Activated CD4-positive, alpha-beta T cell treated with anti-CD3 and anti-CD28 coated beads for 24 hours (primary cell): ENCODE measurements at regions not wholly inside any gene's neighbourhood (a gene's known extent, or its start where the extent isn't known, plus 50 kb on each side); places are given as distances from the start of the nearest gene placed in this dataset.
"Not testable (repeated sequence)": the region's sequence is repeated elsewhere in the genome, so short reads cannot be mapped to it uniquely, and the experiment has no call there.

Experiments
- DNase-seq, 2 donors: peaks; one replicate each; pipeline ENCODE4 v3.0.0-alpha.2; 2020; ENCODE audit warnings: low read depth in 2 of 2

DNA sequence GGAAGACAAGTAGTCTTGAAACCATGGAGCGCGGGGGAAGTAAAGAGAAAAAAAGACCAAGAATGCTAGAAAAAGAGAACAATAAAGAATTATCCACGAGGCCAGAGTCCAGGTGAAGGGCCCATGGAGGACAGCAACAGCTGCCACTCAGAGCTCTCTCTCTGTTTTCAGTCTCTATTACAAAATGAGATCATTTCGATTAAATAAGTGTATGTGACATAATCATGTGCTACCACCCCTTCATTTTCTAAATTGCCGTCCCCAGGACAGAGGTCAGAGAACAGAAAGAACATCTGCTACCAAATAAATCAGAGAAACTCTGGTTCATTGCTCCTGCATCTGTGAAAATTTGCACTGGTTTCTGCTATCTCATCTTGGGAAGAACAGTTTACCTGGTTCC is 838.7 kb downstream of the RNF144A start:
- DNase-seq: no peak

DNA sequence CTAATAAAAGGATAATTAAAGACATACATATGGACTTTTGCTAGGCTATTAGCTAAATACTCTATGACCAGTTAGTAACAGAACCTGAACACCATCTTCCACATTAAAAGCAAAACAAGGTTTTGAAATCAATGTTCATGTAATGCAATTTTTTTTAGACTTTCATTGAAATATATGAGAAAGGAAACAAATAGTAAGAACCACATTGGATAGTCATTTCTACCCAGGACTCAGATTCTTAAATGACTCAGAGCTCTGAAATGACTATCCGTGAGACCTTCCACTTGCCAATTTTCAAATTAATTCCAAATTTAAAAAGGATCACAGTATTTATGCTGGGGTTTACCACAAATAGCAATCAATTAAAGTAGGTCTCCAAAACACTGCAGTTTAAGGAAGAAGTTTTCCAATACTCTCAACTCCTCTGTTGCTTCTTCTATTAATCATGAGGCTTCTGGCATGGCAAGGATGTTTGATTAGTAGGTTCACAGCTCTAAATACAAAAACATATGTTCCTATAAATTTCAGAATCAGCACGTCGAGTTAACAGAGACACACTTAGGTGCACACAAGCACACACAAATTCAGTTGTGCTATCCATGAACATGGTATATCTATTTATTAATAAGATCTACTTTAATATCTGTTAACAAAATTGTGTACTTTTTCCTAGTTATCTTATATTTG is 841.0 kb downstream of the RNF144A start:
- no peak for DNase-seq

DNA sequence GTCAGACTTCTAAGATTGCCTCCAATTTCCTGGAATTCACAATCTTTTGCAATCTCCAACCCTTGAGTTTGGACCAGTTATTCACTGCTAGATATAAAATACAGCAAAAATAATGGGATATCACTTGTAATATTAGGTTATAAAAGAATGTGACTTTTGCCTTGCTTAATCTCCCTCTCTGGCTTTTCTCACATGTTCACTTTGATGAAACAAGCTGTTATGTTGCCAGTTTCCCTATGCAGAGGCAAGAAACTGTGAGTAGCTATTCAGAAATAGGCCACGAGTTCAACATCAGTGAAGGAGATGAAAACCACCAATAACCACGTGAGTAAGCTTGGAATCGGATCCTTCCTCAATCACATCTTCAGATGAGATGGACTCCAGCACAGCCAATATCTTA is 842.7 kb downstream of the RNF144A start:
- DNase-seq: no peak

DNA sequence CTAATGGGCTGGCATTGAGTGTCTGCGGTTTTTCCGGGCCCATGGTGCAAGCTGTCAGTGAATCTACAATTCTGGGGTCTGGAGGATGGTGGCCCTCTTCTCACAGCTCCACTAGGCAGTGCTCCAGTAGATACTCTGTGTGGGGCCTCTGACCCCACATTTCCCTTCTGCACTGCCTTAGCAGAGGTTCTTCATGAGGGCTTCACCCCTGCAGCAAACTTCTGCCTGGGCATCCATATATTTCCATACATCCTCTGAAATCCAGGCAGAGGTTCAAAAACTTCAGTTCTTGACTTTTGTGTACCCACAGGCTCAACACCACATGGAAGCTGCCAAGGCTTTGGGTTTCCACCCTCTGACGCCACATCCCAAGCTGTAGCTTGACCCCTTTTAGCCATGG is 846.2 kb downstream of the RNF144A start:
- DNase-seq: not testable (repeated sequence)

DNA sequence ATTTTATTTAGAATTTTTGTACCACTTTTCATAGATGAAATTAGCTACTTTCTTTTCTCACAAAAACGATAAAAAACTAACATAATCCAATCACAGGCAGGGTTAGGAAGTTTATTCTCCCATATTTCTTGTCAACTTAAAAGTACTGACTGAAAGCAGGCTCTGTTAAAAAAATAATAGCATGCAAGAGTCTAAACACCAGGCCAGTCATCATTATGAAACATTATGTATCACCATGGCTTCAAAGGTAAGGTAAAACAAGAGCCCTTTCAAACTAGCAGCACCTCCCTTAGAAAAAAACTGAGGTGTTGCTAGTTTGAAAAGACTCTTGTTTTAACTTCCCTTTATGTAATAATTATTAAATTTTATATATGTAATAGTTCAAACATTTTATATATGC is 848.0 kb downstream of the RNF144A start:
- no peak for DNase-seq

DNA sequence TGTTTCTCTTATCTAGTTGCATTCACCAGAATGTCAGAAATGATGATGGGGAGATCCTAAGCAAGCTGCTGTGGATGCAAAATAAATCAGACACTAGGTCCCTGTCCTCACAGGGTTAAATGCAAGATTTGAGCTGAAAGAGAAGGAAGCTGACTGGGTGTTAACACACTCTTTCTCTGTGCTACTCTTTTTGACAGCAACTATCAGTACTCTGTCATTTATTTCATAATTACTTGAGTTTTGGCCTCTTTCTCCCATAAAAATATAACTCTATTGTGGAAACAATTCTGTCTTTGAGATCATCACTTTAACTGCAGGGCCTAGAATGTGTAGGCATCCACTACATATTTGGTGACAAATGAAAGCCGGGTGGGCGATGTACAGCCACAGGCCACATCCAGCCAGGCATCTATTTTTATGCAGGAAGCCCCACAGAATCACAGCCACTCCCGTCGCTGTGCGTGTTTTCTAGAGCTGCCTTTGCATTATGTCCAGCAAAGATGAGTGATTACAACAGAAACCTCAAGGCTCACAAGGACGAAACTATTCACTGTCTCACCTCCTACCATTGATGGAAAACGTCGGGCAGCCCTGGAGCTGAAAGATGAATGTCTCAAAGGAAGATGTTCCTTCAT is 849.0 kb downstream of the RNF144A start:
- DNase-seq: no peak

DNA sequence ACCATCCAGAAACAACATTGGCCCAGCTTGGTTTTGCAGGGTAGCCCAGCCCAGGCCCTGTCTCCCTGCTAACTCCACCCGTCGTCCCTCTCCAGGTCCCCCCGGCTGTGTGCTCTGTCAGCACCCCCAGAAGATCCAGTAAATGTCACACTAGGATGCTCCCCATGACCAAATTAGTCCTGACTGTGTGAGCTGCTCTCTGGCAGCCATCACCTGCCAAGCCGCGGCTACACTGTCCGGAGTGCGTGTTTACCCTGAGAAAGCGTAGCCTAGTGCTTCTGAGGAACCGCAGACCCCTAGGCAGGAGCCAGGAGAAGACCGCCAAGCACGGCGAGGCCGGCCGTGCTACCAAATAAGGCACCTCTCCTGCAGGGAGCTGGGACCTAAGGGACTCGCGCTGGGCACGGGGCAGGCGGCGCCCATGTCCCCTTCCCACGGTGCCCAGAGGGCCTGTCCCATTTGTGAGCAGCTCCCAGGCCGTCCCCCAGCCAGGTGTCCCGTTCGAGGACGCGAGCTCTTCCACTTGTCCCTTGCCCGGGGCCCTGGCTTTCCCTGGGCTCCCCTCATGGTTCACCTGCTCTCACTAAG is 849.9 kb downstream of the RNF144A start:
- DNase-seq: no peak

DNA sequence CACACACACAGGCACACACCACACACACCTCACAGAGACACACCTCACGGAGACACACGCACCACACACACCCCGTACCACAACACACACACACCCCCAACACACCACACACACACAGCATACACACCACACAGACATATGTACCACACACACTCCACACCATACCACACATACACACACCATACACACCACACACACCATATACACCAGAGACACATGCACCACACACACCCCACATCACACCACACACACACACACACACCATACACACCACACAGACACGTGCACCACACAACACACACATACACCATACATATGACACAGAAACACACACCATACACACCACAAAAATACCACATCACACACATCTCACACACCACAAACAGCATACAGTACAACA is 850.7 kb downstream of the RNF144A start:
- no peak for DNase-seq

DNA sequence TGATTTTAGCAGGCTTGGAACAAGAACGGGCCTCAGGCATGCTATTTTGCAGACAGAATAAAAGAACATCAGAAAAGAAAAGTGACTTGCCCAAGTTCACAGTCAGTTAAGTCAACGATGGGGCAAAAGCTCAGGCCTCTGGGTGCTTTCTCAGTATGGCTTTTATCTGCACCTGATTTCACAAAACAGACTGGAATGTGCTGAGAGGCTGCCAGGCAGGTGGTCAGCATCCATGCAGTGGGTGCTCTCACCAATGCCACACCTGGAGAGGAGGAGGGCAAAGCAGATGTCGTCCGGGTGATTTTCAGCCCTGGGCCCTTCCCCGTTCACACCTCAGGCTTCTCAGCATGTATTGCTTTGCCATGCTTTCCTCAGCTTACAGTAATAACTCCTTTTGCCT is 854.6 kb downstream of the RNF144A start:
- DNase-seq: no peak

DNA sequence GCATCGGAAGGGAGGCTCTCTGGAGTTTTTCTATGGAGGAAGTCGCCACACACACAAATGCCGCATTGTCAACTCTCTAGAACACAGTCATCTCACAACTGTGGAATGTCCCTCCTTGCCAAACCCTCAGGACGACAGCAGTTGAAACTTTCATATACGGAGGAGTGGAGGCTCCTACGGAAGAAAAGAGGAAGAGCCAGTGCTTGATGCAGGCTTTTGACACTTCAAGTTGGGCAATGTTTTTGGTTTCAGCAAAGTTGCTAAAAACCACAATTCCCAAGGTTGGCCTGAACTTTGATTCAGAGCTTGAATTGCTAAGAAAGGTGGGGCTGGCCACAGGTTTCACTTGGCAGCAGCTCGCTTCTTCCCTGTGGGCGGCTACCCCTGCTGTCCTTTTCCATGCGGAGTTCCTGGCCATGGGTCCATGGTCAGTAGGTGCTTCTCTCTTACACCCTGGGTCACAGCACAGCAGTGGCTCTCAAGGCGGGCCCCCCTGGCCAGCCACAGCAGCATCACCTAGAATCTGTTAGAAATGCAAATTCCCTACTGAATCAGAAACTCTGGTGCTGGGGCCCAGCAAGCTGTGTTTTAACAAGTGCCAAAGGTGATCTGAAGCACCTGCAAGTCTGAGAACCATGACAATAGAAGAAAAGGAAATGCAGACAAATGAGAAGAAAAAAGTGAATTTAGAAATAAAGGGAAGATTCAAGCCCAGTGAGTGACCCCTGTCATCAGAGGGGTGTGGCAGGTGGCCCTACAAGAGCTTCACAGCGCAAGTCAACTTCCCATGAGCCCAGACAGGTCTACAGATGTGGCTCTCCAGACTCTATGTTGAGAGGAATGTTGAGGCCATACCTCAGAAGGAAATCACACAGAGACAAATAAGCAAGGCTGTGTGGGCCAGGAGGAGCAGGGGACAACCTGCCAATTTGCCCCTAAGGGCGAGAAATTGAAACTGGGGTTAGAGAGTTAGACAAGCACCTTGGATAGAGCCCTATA is 856.4 kb downstream of the RNF144A start:
- peak; percentile 7 to 15 for DNase-seq

DNA sequence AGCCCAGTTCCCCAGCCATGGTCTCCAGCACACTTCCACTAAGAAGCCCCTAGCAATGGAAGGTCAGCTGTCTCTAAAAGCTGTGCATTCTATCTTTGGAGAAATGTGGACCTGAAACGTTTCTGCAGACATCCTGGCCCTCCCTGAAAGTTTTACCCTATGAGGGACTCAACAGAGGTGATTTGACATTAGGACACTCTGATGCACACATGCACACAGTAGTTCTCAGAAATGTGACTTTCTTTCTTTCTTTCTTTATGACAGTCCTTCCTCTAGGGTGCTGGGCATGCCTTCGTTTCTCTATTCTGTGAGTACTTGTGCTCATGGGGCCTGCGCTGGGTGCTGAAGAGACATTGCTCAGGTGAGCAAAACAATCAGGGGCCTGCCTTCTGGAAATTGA is 857.3 kb downstream of the RNF144A start:
- DNase-seq: no peak

DNA sequence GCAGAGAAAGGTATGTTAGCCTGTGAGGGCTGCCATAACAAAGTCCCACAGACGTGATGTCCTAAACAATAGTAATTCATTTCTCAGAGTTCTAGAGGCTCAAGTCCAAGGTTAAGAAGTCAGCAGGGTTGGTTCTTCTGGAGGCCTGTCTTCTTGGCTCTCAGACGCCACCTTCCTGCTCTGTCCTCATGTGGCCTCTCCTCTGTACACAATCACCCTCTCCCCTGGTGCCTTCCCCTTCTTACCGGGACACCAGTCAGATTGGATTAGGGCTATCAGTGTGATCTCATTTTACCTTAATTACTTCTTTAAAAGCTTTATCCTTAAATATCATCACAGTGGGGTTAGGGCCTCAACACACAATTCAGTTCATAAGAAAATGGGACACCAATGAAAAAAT is 860.5 kb downstream of the RNF144A start:
- DNase-seq: no peak

DNA sequence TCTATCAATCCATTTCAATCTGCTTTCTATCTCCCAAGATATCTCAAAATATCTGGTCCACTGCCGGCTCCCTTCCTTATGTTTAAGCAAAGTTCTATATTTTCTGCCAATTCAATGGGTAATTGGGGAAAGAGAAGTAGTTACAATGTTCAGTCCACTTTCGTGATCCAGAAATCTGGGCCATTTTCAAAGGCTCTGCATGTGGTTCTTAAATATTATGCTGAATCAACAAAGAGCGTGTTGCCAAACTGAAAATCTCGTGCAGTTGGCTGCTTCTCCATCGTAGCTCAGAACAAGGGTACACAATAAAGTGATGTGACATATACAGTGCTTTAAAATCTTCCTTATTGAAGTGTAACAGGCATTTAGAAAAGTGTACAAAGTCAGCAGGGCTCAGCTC is 863.1 kb downstream of the RNF144A start:
- DNase-seq: no peak

DNA sequence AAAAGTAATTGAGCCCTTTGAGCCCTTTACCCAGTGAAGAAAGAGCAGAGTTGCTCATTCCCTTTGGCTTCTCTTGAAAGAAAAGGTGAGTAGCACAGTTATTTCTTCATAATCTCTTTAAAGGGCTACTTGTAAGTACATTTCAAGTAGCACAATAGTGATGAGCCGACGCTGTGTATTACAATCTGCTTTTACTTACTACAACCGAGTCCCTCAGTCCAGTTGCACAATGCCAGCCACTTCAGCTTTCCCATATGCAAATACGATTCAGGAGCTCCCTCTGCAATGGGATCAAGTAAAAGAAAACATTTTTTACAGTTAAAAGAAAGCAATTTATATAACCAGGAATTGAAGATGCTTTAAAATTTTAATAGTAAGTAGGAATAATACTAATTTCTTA is 868.5 kb downstream of the RNF144A start:
- no peak for DNase-seq

DNA sequence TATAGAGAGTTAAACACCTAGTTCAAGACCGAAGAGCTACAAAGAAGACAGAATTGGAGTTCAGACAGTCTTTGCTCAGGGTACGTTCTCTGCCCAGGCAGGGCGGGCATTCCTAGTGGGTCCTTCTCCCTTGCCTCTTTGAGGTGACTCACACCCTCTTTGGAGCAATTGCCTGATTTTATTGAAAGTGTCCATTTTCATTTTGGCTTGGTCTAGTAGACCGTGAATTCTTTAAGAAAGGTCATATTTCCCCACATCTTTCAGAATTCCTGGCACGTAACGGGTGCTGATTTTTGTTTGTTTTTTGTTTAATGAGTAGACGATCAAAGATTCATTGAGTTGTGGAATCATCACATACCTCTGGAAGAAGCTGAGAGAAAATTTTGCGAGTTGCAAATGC is 871.5 kb downstream of the RNF144A start:
- no peak for DNase-seq

DNA sequence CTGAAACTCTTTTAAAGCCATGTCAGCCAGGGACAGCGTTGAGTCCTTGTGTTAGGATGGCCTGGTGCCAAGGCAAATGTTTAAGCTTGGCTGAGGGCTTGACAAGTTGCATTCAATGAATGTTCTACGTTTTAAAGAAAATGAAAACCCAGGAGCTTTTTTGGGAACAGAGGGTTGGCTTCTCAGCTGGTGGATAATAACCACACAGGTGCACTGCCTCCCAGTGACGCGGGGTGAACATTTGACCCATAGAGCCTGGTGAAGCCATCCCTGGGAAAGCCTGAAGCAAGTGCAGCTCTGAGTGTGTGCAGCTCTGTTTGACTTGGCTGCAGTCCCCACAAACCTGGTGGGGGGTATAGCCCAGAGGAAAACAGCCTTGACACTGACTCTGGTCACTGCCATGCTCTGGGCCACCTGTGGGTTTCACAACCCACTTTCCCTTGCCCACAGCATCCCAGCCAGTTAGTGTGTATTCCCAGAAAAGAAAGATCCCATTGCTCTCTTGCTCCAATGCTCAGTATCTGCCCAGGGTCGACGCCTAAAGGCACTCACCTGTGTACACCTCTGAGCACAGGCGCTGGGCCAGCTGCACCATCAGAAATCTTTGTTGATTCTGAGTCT is 874.9 kb downstream of the RNF144A start:
- no peak for DNase-seq

DNA sequence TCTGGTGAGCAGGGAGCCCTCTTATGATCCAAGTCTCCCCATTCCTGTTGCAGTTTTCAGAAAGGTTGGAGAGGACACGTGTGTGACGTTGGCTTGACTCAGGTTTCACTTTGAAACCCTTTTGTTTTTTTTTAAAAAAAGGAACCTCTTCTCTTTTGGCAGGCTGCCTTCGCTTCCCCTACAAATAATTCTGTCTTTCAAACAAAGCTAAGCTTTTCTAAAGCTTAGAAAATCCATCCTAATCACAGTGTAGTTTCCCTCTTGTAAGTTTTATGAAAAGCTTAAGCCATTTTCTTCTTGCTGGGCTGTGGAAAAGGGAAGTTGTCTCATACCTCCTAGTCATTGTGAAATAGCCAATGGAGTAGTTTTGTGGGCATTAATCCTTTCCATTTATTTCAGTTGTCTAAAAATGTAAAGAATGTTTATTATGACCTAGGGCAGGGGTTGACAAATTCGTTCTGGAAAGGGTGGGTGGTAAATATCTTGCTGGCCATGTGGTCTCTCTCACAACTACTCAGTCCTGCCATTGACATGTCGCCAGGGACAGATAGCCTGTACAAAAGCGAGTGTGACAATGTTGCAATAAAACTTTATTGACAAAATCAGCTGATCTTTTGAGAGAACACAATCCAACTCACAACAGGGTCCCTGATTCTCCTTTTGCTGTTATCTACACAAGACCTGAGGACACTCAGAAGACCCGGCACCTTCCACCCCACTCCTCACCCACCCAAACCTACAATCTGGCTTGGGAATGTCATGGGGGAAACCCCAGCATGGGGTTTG is 878.8 kb downstream of the RNF144A start:
- no peak for DNase-seq

DNA sequence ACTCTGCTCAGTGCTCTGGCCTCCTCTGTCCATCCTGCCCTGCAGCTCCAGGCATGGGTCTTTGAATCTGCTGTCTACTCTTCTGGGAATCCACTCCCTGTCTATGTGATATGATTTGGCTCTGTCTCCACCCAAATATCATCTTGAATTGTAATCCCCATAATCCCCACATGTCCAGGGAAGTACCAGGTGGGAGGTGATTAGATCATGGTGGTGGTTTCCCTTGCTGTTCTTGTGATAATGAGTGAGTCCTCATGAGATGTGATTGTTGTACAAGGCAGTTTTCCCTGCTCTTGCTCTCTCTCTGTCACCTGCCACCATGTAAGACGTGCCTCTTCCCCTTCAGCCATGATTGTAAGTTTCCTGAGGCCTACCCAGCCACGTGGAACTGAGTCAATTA is 881.8 kb upstream of the ID2 start:
- no peak for DNase-seq

DNA sequence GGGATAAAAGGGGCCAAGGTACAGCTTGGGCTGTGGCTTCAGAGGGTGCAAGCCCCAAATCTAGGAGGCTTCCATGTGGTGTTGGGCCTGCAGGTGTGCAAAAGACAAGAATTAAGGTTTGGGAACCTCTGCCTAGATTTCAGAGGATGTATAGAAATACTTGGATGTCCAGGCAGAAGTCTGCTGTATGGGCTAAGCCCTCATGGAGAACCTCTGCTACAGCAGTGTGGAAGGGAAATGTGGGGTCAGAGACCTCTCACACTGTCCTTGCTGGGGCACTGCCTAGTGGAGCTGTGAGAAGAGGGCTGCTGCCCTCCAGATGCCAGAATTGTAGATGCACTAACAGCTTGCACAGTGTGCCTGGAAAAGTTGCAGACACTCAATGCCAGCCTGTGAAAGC is 880.6 kb upstream of the ID2 start:
- no peak for DNase-seq

DNA sequence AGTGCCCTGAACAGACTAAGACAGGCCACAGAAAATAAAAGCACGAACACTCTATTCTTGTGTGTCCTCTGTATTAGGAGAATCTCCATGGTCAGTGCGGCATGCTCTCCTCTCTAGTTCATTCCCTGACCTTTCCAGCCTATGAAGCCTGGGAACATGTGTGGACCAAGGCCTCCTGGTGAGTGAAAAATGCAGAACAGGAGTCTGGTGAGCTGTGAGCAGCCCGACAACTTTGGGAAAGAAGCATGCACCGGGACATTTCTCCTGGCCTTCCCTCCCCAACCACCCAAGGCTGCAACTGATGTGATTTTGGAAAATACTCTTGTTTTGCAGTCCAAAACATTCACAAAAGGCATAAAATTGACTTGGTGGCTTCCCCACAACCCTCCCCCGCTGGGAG is 878.3 kb upstream of the ID2 start:
- no peak for DNase-seq

DNA sequence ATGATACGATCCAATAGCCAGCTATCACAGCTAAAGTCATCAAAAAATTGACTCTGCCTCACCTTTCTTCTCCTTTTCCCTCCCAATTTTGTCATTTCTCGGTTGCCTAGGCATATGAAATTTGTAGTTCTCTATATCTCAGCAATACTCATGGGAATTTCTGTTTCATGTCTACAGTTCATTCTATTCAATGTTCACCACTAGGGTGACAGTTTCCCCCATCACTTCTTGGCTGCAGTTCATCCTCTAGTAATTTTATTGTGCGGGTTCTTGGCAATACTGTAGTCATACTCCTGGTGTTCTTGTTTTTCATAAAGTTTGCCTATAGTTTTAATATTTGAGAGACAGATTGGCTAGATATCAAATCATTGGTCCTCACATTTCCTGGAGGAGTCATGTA is 872.2 kb upstream of the ID2 start:
- DNase-seq: no peak
